T1000 (cell line): ENCODE measurements at regions not wholly inside any gene's neighbourhood (a gene's known extent, or its start where the extent isn't known, plus 50 kb on each side); places are given as distances from the start of the nearest gene placed in this dataset.

Source experiments
- DNase-seq: peaks from one replicate; lab custom pipeline; 2025; ENCODE audit warnings: mixed read lengths; lab: John Stamatoyannopoulos, UW

DNA sequence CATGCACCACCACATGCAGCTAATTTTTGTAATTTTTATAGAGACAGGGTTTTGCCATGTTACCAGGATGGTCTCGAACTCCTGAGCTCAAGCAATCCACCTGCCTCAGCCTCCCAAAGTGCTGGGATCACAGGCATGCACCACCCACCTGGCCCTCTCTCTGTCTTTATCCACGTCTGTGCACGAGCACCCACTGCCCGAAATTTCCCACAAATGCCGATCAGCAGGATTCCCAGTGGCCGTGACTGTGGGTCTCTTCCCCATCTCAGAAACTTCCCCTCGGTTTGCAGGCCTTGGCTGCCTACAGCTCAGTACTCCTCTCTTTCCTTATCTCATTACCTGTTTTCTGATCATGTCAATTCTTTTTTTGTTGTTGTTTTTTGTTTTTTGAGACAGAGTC, 217.3 kb downstream of the TTC32 start:
- no peak for DNase-seq

- DNase-seq: no peak
These were observed 218.2 kb downstream of the TTC32 start for GRCh38 chr2:19683556-19683955.

- no peak for DNase-seq
These were observed 219.3 kb downstream of the TTC32 start for GRCh38 chr2:19682493-19682892.

GRCh38 chr2:19677825-19678518, 223.8 kb downstream of the TTC32 start:
- DNase-seq: no peak

DNA sequence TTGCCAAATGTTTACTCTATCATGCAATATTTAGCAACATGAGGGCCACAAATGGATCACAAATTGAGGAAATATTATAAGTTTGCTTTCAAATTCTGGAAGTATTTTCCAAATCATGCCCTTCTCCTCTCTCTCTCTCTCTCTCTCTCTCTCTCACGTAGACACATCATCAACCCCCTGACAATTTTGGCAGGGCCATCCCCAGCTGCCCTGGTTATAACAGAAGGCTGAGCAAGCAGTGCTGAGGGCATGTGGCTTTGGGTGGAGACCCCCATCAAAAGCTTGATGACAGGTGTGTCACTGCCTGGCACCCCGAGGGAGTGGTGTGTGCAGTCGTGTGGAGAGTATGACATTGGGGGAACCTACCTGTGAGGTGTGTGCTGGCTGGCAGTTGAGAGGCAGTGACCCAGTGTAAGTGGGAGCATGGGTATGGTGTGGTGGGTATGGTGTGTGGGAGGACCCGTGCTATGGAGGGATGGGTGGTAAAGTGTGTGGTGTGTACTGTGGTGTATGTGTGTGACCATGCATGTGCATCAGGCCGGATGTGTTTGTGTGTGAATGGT, 224.5 kb downstream of the TTC32 start:
- no peak for DNase-seq

DNA sequence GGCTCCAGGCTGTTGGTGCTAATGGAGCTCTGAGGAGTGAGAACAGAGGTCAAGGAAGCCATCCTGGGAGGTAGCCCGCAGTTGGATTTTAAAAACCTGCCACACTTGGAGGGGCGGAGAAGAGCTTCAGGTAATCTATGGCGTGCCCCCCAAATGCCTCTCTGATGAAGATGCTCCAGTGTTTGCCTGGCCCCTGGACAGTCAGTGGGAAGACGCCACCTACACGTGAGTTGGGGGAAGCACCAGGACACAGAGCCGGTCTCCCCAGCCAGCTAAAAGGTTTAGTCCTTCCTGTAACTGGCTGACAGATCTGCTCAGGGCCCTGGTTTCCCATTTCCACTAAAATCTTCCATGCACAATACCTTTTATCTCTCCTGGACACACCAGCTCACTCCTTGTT, 225.0 kb downstream of the TTC32 start:
- no peak for DNase-seq

GRCh38 chr2:19675856-19676460, 225.8 kb downstream of the TTC32 start:
- no peak for DNase-seq

DNA sequence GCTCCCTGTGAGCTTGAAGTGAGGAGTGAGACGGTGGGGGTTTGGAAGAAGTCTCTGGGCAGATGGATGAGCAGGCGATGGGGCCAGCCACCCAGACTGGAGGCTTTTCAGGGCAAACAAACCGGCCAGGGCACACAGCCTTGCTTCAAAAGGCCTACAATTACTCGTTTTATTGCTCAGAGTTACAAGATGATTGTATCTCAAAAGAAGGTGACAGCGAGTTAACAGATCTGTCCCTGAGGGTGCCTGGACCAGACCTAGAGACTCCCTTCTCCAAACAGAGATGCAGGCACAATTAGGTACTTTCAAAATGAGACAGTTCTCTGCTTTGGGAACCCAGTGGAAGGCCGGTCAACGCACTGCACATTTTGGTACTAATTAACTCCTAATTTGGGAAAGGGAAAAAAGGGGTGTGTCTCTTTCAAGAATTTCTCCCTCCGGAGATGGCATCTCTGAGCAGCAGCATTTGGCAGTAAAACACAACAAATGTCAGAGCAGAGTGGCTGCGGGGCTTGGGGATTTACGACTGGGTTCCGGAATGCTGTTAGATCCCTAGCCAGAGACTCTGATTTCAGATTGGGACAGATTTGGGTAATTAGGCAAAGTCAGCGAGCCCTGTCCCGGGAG, 226.7 kb downstream of the TTC32 start:
- DNase-seq: no peak

GRCh38 chr2:19674051-19675002, 227.5 kb downstream of the TTC32 start:
- DNase-seq: no peak

GRCh38 chr2:19673213-19673791, 228.5 kb downstream of the TTC32 start:
- DNase-seq: peak; percentile 40

DNA sequence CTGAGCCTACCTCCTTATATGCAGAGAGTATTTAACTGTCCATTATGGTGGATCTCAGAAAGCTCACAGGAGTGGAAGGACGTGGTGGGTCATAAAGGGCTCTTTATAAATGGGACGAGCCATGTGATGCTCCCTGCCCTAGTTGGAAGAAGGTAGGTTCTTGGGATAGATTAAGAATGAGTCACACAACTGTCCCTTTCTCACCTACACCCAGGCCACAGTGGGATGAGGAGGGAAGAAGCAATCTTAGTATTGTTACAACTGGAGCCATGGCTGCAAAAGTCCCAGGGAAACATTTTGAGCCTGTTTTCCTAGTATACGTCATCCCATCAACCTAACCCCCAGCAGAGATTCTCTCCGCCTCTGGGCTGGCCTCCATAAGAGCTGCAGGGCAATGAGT, 229.9 kb downstream of the TTC32 start:
- no peak for DNase-seq

DNA sequence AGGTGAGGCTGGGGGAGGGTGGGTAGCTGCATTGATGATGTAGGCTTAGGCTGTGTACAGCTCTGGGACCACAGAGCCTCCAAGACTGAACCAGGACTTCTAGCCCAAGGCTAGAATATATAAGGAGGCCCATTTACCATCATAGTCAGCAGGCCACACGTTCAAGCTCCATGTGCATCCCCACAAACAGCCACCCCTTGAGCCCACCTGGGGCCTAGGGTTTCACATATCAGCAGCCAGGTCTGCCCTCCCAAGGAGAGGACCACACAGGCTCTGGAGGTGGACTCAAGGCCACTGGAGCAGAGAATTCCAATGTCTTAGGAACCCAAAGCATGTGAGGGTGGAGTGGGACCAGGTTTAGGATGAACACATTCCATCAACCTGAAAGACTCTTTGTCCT, 230.5 kb downstream of the TTC32 start:
- no peak for DNase-seq

DNA sequence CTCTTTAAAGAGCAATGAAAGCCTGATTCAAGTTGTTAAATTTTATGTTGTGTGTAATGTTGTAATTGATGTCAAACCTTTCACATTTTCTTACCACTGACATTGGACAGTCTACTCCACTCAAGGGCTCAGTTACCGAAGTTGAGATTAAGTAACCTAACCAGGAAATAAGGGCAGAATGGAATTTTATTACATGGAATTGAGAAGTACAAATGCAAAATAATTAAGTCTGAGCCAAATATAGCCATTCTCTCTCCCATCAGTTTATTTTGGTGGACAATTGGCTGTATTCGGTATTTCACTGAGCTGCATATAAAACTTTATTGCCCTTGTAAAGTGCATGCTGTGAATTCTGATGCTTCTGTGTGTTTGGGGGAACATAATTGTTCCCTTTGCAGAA, 231.5 kb downstream of the TTC32 start:
- no peak for DNase-seq

GRCh38 chr2:19669559-19669958, 232.2 kb downstream of the TTC32 start:
- DNase-seq: no peak

DNA sequence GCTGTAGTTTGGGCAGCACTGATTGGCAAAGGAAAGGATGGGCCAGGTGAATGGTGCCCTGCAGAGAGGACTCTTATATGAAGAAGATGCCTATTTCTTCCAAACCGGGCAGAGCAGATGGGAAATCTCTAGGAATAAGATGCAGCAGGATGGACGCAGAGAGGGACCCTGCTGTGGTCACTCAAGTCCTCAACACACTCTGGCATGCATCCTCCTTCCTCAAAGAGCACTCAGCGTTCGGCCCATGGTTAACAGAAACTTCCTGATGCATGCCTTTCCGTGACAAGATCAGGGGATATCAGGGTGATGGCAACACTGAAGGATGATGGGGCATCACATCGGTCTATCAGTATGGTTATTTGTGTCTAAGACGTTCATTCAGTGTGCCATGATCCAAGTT, 232.7 kb downstream of the TTC32 start:
- no peak for DNase-seq

DNA sequence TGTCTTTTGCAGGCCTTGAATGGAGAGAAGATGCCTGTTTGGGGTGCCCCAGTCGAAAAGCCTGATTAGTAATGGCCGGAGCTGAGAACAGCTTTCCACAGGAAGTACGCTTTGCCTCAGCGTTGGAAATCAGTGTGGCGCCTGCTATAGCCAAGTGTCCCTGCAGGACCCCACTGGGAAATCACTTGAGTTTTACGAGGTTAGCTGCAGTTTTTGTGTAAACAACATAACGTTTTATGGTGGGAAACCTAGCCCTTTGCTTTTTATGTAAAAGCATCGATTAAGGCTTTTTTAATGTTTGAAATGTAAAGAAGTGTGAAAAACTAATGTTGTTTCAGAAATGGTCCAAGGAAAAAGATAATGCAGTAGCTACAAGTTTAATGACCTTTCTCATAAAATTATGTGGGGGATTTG, 234.2 kb downstream of the TTC32 start:
- DNase-seq: no peak

GRCh38 chr2:19667085-19667484, 234.7 kb downstream of the TTC32 start:
- DNase-seq: no peak

DNA sequence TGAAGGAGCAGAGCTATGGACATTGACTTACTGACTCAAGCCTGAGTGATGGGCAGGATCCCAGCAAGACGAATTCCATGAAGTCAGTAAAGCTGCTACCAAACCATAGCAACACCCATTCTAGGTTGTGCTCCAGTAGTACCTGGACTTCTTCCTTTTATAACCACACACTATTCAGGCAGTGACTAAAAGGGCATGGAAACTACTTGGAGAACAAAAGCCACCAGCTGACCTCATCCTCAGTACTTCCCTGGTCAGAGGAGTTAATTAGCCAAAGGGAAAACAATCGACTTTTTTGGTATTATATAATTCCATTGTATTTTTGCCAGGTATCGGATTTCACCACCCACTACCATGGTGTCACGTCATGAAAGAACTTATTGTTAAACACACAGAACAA, 237.1 kb downstream of the TTC32 start:
- no peak for DNase-seq

DNA sequence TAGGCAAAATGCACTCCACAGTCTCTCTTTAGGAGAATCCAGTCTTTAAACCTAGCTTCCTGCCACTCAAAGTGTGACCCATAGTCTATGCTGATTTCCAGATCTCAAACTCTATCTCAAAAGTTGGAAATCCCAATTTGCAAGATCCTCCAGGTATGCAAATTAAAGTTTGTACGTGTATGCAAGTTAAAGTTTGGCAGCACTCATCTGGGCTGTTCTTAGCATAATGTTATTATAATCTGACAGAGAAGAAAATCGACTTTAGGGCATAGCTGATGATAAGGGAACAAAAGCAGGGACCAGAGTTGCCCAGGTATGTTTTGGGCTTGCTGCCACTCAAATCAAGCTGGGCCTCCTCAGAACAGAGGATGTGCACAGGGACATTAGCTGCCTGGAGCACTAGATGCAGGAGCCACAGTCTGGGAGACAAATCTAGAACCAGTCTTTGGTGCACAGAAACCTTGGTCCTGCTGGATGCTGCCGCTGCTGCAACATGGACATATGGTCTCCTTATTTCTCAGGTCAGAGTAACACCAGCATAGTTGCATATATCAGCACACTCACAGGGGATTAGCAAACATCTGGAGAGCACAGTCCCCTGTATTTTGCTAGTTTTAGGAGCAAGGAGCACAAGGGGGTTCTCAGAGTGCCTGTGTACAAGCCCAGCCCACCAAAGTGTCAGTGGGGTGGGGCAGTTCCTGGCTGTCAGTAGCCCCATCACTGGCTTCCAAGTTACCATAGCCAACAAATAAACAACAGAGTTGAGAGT, 242.6 kb downstream of the TTC32 start:
- no peak for DNase-seq

DNA sequence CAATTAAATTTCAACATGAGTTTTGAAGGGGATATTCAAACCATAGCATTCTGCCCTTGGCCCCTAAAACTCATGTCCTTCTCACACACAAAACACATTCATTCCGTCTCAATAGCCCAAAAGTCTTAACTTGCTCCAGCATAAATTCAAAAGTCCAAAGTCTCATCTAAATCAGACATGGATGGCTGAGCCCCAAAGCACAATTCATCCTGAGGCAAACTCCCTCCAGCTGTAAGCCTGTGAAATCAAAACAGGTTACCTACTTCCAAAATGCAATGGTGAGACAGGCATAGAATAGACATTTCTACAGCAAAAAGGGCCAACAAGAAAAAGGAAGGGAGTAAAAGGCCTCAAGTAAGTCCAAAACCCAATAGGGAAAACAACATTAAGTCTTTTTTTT, 245.8 kb downstream of the TTC32 start:
- no peak for DNase-seq
